Head of caudate nucleus (tissue), 42 donors: ENCODE measurements at regions not wholly inside any gene's neighbourhood (a gene's known extent, or its start where the extent isn't known, plus 50 kb on each side); places are given as distances from the start of the nearest gene placed in this dataset.

Source experiments
- DNase-seq, 42 donors: peaks; one replicate each; pipeline versions ENCODE4 v3.0.0 to v3.0.0-alpha.2; 2020 to 2021; ENCODE audit warnings: mixed read lengths in 7 of 42
- intact Hi-C: fragments of 100-400 bp; cut with DNase I; formaldehyde crosslinking; loops from one replicate; pipeline ENCODE4 v1.15.0; 2022

DNA sequence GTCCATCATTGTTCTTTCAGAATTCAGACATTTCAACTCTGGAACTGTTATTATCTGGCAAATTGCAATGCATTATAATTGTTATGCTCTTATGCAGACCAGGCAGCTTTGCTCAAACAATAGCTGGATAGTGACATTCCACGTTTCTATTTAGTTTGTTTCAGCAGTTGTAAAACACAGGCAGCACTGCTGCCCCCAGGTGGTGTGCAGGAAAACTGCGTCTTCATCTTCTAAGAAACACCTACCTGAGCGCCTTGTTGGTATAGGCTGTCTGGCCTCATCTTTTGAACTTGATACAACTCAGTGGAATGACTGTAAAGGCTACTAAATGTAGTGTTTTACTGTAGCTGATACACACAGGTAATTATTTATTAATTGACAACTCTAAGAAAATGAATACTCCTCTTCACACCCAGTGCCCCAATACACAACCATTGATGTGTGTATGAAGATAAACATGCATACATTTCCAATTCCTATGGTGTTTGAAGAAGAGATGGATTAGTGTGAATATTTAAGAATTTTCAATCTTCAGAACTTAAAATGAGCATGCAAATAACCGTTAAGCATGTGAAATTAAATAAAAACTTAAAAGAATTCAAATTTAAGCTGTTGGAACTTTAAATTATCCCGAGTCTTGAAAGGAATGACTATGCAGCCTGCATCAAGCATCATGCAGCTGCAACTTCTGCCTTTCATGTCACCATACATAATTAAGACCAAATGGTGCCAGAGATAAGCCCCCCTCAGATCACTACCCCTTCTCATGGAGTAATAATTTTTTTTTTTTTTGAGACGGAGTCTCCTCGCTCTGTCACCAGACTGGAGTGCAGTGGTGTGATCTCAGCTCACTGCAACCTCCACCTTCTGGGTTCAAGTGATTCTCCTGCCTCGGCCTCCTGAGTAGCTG, 85.6 kb downstream of the CD8B2 start:
- intact Hi-C loops, result loop anchor here (10.0 kb wide), 1 partner anchor 468 kb away; no protein-coding TSS in a partner anchor
- peak in 34 of 42 donors; percentile 11 to 71 (median 48) for DNase-seq

- intact Hi-C loops, result loop anchor here (10.0 kb wide), 1 partner anchor 469 kb away; no protein-coding TSS in a partner anchor
- no peak for DNase-seq
Observed at GRCh38 chr2:106573773-106574172, 86.6 kb downstream of the CD8B2 start.

DNA sequence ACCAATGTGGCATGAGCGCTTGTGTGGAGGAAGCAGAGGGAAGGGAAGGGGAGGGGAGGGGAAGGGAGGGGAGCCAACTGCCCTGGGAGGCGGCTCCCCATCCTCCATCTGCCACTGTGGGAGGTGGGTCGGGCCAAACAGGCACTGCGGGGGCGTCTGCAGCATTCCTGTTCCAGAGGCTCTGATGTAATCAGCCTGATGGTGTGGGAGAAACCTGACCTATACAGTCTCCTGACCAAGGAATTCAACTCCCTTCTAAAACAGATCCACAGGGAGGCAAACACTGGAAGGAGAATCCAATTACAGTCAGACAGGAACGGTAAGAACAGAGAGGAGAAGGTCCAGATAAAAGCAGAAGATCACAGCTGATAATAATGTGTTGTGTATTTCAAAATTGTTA, 88.8 kb downstream of the CD8B2 start:
- DNase-seq, result peak in 1 of 42 donors; percentile 14
- intact Hi-C loops, result loop anchor here (10.0 kb wide), 1 partner anchor 471 kb away; no protein-coding TSS in a partner anchor

GRCh38 chr2:106577255-106577651, 90.1 kb downstream of the CD8B2 start:
- intact Hi-C loops, result loop anchor here (10.0 kb wide), 1 partner anchor 472 kb away; no protein-coding TSS in a partner anchor

DNA sequence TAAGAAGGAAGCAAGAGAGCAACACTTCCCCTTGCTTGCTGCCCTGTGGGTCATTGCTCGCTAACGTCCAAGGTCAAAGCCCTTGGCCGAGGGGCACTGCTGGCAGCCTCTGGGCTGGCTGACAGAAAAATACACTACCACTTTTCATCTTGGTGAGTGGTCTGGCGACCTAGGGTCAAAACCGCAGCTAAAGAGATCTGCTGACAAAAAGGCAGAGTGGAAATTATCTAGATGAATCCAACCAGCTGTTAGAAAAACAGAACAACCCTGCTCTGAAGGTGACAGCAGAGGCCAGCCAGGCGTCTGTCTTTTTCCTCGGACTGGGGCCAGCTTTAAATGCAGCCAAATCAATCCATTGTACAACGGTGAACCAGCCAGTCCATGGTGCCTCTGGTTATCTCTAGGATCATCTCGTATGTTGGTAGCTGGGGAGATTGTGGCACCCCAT, 92.6 kb downstream of the CD8B2 start:
- intact Hi-C loops, result loop anchor here (10.0 kb wide), 1 partner anchor 475 kb away; no protein-coding TSS in a partner anchor
- no peak for DNase-seq

More at GRCh38 chr2:106577255-106577651, 90.1 kb downstream of the CD8B2 start:
- no peak for DNase-seq

DNA sequence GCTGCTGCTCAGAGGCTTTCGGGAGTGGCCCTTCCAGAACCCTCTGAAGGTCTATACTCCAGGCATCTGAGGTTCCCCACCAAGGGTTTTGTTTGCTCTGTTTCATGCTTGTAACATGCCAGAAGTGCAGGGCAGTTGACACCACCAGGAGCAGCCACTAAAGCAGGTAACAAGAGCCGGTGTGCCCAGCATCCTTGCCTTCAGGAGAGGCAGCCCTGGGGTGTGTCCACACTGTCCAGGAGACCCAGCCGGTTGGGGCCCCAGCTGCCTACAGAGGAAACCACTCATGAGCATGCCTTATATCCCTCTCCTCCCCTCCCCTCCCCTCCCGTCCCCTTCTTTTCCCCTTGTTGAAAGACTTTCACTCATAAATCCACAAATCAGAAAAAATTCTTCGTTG, 93.1 kb downstream of the CD8B2 start:
- intact Hi-C loops, result no loop called here
- no peak for DNase-seq

DNA sequence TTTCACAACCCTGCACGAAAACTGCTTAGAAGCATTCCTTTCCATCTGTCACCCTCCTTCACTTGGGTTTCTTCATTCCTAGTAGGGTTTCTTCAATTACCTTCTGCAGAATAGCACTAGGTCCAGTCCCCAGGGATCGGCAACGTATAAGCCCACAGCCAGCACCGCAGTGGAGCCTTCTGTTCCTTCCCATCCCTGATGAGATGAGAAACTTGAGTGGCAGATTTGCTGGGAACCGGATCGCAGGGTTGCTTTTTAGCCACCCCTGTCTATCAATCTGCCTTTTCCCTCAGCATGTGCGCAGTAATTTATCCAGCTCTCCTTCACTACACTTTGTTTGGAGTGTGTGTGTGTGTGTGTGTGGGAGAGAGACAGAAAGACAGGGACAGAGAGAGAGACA, 94.2 kb downstream of the CD8B2 start:
- DNase-seq, result no peak
- intact Hi-C loops, result no loop called here

GRCh38 chr2:106581755-106582147, 94.6 kb downstream of the CD8B2 start:
- no peak for DNase-seq
- intact Hi-C loops, result no loop called here

- DNase-seq, result peak; percentile 57 to 92 (median 80)
- intact Hi-C loops, result no loop called here
Observed at GRCh38 chr2:106582148-106583143, 95.3 kb downstream of the CD8B2 start.

GRCh38 chr2:106584304-106584954, 97.3 kb downstream of the CD8B2 start:
- DNase-seq, result no peak
- intact Hi-C loops, result no loop called here

GRCh38 chr2:106596844-106597243, 109.7 kb downstream of the CD8B2 start:
- intact Hi-C loops, result no loop called here
- DNase-seq, result no peak

GRCh38 chr2:106599540-106599939, 112.4 kb downstream of the CD8B2 start:
- DNase-seq, result no peak
- intact Hi-C loops, result no loop called here

DNA sequence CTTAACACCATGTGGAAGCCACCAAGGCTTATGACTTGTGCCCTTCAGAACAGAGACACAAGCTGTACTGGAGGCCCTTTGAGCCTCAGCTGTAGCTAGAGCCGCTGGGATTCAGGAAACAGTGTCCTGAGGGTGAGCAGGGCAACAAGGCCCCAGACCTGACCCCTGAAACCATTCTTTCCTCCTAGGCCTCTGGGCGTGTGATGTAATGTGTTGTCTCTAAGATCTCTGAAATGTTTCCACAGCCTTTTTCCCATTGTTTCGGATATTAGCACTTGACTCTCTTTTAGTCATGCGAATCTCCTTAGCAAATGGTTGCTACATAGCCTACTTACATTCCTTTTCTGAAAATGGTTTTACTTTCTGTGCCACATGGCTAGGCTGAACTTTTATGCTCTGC, 114.9 kb downstream of the CD8B2 start:
- DNase-seq, result no peak
- intact Hi-C loops, result no loop called here

DNA sequence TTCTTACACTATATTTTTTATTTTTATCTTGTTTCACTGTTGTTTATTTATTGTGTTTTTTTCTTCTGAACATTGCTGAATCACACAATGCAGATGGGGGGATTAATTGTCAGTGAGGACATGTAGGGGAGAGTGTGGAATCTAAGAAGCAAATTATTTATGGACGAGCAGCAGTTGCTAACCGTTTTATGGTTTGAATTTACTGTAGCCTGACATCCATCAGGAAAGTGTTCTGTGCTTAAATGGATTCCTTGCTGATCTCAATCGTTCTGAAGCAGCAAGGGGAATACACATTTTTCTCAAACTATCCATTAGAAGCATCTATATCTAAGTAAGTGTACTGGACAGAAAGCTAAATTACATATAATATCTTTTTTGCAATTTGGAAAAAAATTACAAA, 119.5 kb downstream of the CD8B2 start:
- intact Hi-C loops, result no loop called here

GRCh38 chr2:106607371-106607770, 120.2 kb downstream of the CD8B2 start:
- intact Hi-C loops, result no loop called here
- no peak for DNase-seq

More for the DNA sequence above, 119.5 kb downstream of the CD8B2 start:
- DNase-seq, result no peak

GRCh38 chr2:106609780-106610179, 122.6 kb downstream of the CD8B2 start:
- intact Hi-C loops, result no loop called here

GRCh38 chr2:106614511-106615291, 127.5 kb downstream of the CD8B2 start:
- no peak for DNase-seq

More at GRCh38 chr2:106609780-106610179, 122.6 kb downstream of the CD8B2 start:
- DNase-seq, result no peak

DNA sequence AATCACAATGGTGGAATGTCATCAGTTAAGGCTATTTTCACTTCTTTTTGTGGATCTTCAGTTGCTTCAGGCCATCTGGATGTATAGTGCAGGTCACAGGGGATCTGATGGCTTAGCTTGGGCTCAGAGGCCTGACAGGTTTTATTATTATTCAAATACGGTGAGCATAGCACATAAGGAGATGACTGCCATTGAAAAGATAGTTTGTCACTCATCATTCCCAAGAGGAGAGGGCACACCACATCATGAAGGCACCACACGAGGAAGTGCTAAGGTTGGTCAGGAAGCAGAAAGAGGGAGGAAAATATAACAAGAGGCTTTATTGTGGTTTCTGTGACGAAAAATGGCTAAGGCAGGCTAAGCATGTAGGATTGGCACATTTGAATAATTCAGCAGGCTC, 131.4 kb downstream of the CD8B2 start:
- intact Hi-C loops, result no loop called here
- no peak for DNase-seq

More at GRCh38 chr2:106614511-106615291, 127.5 kb downstream of the CD8B2 start:
- intact Hi-C loops, result no loop called here
